Liver (tissue), 8 donors: ENCODE measurements at regions not wholly inside any gene's neighbourhood (a gene's known extent, or its start where the extent isn't known, plus 50 kb on each side); places are given as distances from the start of the nearest gene placed in this dataset.
A peak's percentile ranks its signal among the peaks of the same experiment; 100 is the strongest.

ENCODE experiments used
- DNase-seq: peaks from one replicate; pipeline ENCODE4 v3.0.0-alpha.2; 2017; ENCODE audit warnings: low spot score
- H3K27ac ChIP-seq, 2 donors: one replicate each; pipeline ENCODE4 v1.7.0; 2013; ENCODE audit warnings: inconsistent platforms in 2 of 2, low read length in 2 of 2, control low read depth in 1 of 2, low read depth in 1 of 2, mild to moderate bottlenecking in 1 of 2
- H3K27me3 ChIP-seq, 4 donors: one replicate each; pipeline versions ENCODE4 v1.6.1 to v1.7.0; 2013; ENCODE audit warnings: low read length in 3 of 4, inconsistent platforms in 1 of 4, mild to moderate bottlenecking in 1 of 4, moderate library complexity in 1 of 4; ENCODE audit not compliant: control insufficient read depth in 4 of 4, insufficient read depth in 4 of 4
- H3K36me3 ChIP-seq, 4 donors: one replicate each; pipeline versions ENCODE4 v1.6.1 to v1.7.0; 2013; ENCODE audit warnings: low read length in 3 of 4, mild to moderate bottlenecking in 3 of 4, low read depth in 1 of 4, moderate library complexity in 1 of 4; ENCODE audit not compliant: control insufficient read depth in 4 of 4, insufficient read depth in 3 of 4
- H3K4me1 ChIP-seq, 4 donors: one replicate each; pipeline versions ENCODE4 v1.6.1 to v1.7.0; 2013; ENCODE audit warnings: low read length in 3 of 4, mild to moderate bottlenecking in 3 of 4, moderate library complexity in 1 of 4; ENCODE audit not compliant: control insufficient read depth in 4 of 4, insufficient read depth in 4 of 4
- H3K4me3 ChIP-seq, 3 donors: one replicate each; pipeline versions ENCODE4 v1.6.1 to v1.7.0; 2013; ENCODE audit warnings: low read length in 3 of 3, control low read depth in 1 of 3, low read depth in 1 of 3, mild to moderate bottlenecking in 1 of 3
- H3K9ac ChIP-seq, 2 donors: one replicate each; pipeline ENCODE4 v1.7.0; 2013; ENCODE audit warnings: low read length in 2 of 2, mild to moderate bottlenecking in 2 of 2, moderate library complexity in 2 of 2, control low read depth in 1 of 2, low read depth in 1 of 2
- H3K9me3 ChIP-seq, 4 donors: one replicate each; pipeline versions ENCODE4 v1.6.1 to v1.7.0; 2013; ENCODE audit warnings: low read length in 3 of 4; ENCODE audit not compliant: control insufficient read depth in 4 of 4
- CTCF ChIP-seq: fragments of 150-350 bp; IDR thresholded peaks from 2 replicates; pipeline ENCODE4 v1.5.1; 2017; ENCODE audit warnings: improper control_type of control experiment, low read depth, low read length; ENCODE audit not compliant: missing input control
- EGR1 ChIP-seq, 2 donors: IDR thresholded peaks; 2 replicates each; pipeline ENCODE4 v1.6.1; 2016 to 2018; ENCODE audit warnings: antibody characterized with exemption in 2 of 2, low read depth in 2 of 2
- FOXA2 ChIP-seq: IDR thresholded peaks from 2 replicates; pipeline ENCODE4 v1.6.1; 2016; ENCODE audit warnings: antibody characterized with exemption
- GABPA ChIP-seq, 2 donors: IDR thresholded peaks in 1 of 2; conservative IDR thresholded peaks in 1 of 2; 2 replicates each; pipeline ENCODE4 v1.6.1; 2016; ENCODE audit warnings: antibody characterized with exemption in 2 of 2, mild to moderate bottlenecking in 1 of 2, moderate library complexity in 1 of 2
- HNF4G ChIP-seq: IDR thresholded peaks from 2 replicates; pipeline ENCODE4 v1.6.1; 2016; ENCODE audit warnings: antibody characterized with exemption
- NR2F2 ChIP-seq: IDR thresholded peaks from 2 replicates; pipeline ENCODE4 v1.6.1; 2016; ENCODE audit warnings: antibody characterized with exemption
- RAD21 ChIP-seq, 2 donors: IDR thresholded peaks; 2 replicates each; pipeline ENCODE4 v1.6.1; 2016; ENCODE audit warnings: antibody characterized with exemption in 2 of 2, mild to moderate bottlenecking in 2 of 2
- RXRA ChIP-seq, 2 donors: IDR thresholded peaks; 2 replicates each; pipeline ENCODE4 v1.6.1; 2017 to 2018; ENCODE audit warnings: antibody characterized with exemption in 2 of 2, mild to moderate bottlenecking in 1 of 2
- SP1 ChIP-seq: IDR thresholded peaks from 2 replicates; pipeline ENCODE4 v1.6.1; 2018; ENCODE audit warnings: antibody characterized with exemption, mild to moderate bottlenecking
- TAF1 ChIP-seq: conservative IDR thresholded peaks from 2 replicates; pipeline ENCODE4 v1.6.1; 2016; ENCODE audit warnings: antibody characterized with exemption, mild to moderate bottlenecking
- YY1 ChIP-seq: IDR thresholded peaks from 2 replicates; pipeline ENCODE4 v1.6.1; 2016; ENCODE audit warnings: antibody characterized with exemption, mild to moderate bottlenecking
- WGBS: extraction: QIAGEN DNeasy Blood & Tissue Kit; methylation state at CpG from one replicate; pipeline ENCODE4 v1.1.7; 2013; 5-methylcytosine and 5-hydroxymethylcytosine counted together
- donor health status: healthy.
- donor health status: healthy.
- donor health status: healthy.
- donor health status: healthy.
- donor health status: healthy.

GRCh38 chr22:27397036-27397953 is 404.3 kb downstream of the MN1 start (continued):
- no peak for TF ChIP-seq NR2F2

GRCh38 chr22:27397954-27398342 is 403.6 kb downstream of the MN1 start:
- no peak overlapping the region for H3K4me3 ChIP-seq
- H3K9me3 ChIP-seq = peaks cover 0 to 7% (median 4%) of the 10 kb centered on the region in 4 donors
- no peaks in the 10 kb centered on the region for H3K36me3 ChIP-seq
- H3K27ac ChIP-seq = no peak overlapping the region
- DNase-seq = no peak
- no peaks in the 10 kb centered on the region for H3K4me1 ChIP-seq
- no peaks in the 10 kb centered on the region for H3K27me3 ChIP-seq
- H3K9ac ChIP-seq = no peak overlapping the region
- WGBS = 59% methylated on average over 13 of the region's 13 CpGs
- TF ChIP-seq SP1 = no peak
- no peak for TF ChIP-seq YY1
- peak in 1 of 2 donors; percentile 12 for TF ChIP-seq RAD21 (IDR thresholded peaks at IDR 0.05)
- TF ChIP-seq EGR1 (IDR thresholded peaks at IDR 0.05; ENCODE audit: low read depth in 2 of 2) = no peak
- no peak for TF ChIP-seq GABPA (IDR thresholded peaks at IDR 0.05 in 1 of 2, conservative IDR thresholded peaks at IDR 0.05 in 1 of 2)
- TF ChIP-seq TAF1 = no peak
- TF ChIP-seq NR2F2 = peak; percentile 71

GRCh38 chr22:27399161-27399560 is 402.4 kb downstream of the MN1 start:
- no peak overlapping the region for H3K9ac ChIP-seq
- H3K27ac ChIP-seq = no peak overlapping the region
- no peaks in the 10 kb centered on the region for H3K4me1 ChIP-seq
- no peak for DNase-seq
- TF ChIP-seq GABPA (IDR thresholded peaks at IDR 0.05 in 1 of 2, conservative IDR thresholded peaks at IDR 0.05 in 1 of 2) = no peak
- TF ChIP-seq TAF1 = no peak
- TF ChIP-seq FOXA2 = no peak
- TF ChIP-seq RXRA (IDR thresholded peaks at IDR 0.05) = no peak
- no peak for TF ChIP-seq YY1
- TF ChIP-seq HNF4G = no peak
- no peaks in the 10 kb centered on the region for H3K27me3 ChIP-seq
- no peak overlapping the region for H3K4me3 ChIP-seq
- no peaks in the 10 kb centered on the region for H3K36me3 ChIP-seq
- 55% methylated on average over 19 of the region's 19 CpGs for WGBS
- H3K9me3 ChIP-seq = peaks cover 0 to 8% (median 5%) of the 10 kb centered on the region in 4 donors

DNA sequence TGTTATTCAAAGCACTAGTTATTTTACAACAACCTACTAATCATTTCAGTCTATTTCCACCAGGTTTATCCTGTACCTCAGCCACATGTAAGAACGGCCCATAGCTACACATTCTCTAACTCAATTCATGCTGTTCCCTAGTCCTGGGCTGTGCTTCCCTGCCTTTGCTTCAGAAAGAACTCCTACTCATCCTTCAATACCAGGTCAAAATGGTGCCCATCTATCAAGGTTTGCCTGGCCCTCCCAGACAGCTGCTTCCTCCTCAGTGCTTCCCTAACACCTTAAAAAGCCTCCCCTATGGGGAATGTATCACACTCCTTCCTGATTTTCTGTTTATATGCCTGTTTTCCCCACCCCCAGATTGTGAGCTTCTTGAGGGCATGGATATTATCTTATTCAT is 400.7 kb downstream of the MN1 start:
- no peak for TF ChIP-seq CTCF
- H3K9ac ChIP-seq = no peak overlapping the region
- no peaks in the 10 kb centered on the region for H3K4me1 ChIP-seq
- H3K4me3 ChIP-seq = no peak overlapping the region
- H3K27ac ChIP-seq = no peak overlapping the region
- no peaks in the 10 kb centered on the region for H3K27me3 ChIP-seq
- no peaks in the 10 kb centered on the region for H3K36me3 ChIP-seq
- DNase-seq = no peak
- 2% methylated on average over 1 of the region's 1 CpG for WGBS
- peaks cover 0 to 8% (median 5%) of the 10 kb centered on the region in 4 donors for H3K9me3 ChIP-seq
